ENCODE measurements at regions not wholly inside any gene's neighbourhood (a gene's known extent, or its start where the extent isn't known, plus 50 kb on each side); places are given as distances from the start of the nearest gene placed in this dataset.

DNA sequence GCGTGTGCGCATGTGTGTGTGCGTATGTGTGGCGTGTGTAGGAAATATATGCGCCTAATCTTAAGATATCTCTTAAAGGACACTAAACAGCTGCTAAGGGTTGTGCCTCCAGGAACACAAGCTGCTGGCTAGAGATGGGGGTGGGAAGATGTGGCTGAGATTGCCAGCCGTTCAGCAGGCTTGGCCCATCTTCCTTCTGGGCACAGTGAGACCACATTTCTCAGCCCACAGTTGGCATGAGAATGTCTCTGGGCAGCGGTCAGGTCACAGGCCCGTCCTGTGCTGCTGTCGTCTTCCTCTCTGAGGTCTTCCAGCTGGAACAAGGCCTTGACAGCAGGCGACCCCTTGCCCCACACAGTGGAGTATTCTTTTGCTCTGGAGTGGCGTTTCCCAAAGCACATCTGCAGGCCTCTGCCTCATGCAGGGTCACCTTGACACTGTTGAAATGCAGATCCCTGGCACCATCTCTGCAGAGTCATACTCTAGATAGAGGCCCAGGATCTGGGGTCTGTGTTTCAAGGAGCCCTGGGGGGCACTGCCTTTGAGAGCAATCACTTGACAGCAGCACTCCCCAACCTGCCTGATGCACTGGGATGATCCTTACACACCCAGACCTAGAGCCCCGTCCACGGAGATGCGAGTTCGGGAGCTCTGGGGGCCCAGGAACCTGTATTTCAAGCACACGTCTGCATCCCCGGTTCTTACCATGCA lies 335.5 kb upstream of the SFSWAP start:
- no peaks in the 10 kb centered on the region for H3K9me3 Mint-ChIP-seq
- intact Hi-C loops (cut with micrococcal nuclease) = no loop called here
- no peaks in the 10 kb centered on the region for H3K36me3 Mint-ChIP-seq
- Histone ChIP-seq H3K27me3 (ENCODE audit: insufficient read depth, low read length) (no peaks in the 10 kb centered on the region), H3K4me3 (ENCODE audit: low read length in 2 of 2) (no peak overlapping the region), H3K27ac (ENCODE audit: low read depth, low read length) (no peak overlapping the region), H3K9me3 (ENCODE audit: control insufficient read depth in 1 of 2, low read length in 2 of 2) (no peaks in the 10 kb centered on the region), H3K36me3 (ENCODE audit: insufficient read depth, low read length) (no peaks in the 10 kb centered on the region), H3K4me1 (ENCODE audit: insufficient read depth, low read length) (no peaks in the 10 kb centered on the region)
- H3K27ac Mint-ChIP-seq = no peak overlapping the region
- DNase-seq = no peak
- H3K27me3 Mint-ChIP-seq = peaks cover 0 to 2% of the 10 kb centered on the region in 2 donors
- H3K4me1 Mint-ChIP-seq = no peaks in the 10 kb centered on the region
- POLR2A ChIA-PET (ENCODE audit: partially characterized antibody) = no interaction called here
- CTCF ChIA-PET (ENCODE audit: partially characterized antibody) = no interaction called here
- H3K4me3 Mint-ChIP-seq = no peak overlapping the region

DNA sequence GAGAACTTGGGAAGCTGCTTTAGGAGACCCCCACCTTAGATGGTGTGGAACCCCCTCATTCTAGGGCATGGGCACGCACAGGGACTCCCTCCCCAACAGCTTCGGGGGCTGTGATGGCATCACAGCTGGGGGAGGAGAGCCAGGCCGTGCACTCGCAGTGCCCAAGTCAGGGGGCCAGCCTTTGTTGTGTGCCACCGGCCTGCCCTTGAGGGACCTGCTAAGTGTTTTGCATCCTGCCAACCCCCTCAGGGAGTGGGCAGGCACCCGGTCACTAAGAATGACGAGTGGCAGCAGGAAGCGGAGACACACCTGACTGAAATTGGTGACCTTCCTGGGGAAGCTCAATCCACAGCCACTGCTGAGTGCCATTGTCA lies 334.9 kb upstream of the SFSWAP start:
- Histone ChIP-seq H3K27me3 (ENCODE audit: insufficient read depth, low read length) (no peaks in the 10 kb centered on the region), H3K36me3 (ENCODE audit: insufficient read depth, low read length) (no peaks in the 10 kb centered on the region), H3K4me1 (ENCODE audit: insufficient read depth, low read length) (no peaks in the 10 kb centered on the region), H3K27ac (ENCODE audit: low read depth, low read length) (no peak overlapping the region), H3K9me3 (ENCODE audit: control insufficient read depth in 1 of 2, low read length in 2 of 2) (no peaks in the 10 kb centered on the region), H3K4me3 (ENCODE audit: low read length in 2 of 2) (no peak overlapping the region)
- intact Hi-C loops (cut with micrococcal nuclease) = no loop called here
- Mint-ChIP-seq H3K9me3 (no peaks in the 10 kb centered on the region), H3K4me1 (no peaks in the 10 kb centered on the region), H3K27me3 (peaks cover 0 to 2% of the 10 kb centered on the region in 2 donors), H3K27ac (no peak overlapping the region), H3K4me3 (no peak overlapping the region), H3K36me3 (no peaks in the 10 kb centered on the region)
- CTCF ChIA-PET (ENCODE audit: partially characterized antibody) = no interaction called here
- DNase-seq = no peak
- POLR2A ChIA-PET (ENCODE audit: partially characterized antibody) = no interaction called here

DNA sequence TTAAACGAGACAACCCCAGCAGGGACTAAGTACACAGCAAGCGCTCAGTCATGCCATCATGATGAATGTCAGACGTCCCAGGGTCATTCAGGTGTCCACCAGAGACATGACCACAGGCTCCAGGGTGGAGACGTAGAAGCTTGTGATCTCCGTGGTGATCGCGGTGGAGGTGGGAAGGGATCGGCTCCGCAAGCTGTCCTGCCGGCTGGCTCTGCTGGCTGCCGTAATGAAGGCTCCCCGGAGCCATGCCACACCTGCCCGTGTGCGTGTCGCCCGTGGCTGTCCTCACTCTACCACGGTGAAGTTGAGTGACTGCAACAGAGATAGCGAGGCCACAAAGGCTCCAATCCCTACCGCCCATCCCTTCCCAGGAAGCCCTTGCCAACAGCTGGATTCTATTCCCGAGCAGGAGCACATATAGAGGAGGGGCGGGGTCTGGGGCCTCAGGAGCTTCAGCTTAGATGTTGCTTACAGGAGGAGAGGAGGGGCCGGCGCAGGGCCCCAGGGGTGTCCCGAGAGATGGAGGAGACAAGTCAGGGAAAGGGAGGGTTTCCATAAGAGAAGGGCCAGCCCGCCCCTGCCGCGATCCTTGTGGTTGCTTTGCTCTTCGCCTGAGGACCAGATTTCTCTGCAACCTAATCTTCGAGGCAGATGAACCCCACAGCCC lies 332.6 kb upstream of the SFSWAP start:
- no peak overlapping the region for H3K4me3 ChIP-seq (ENCODE audit: low read length in 2 of 2)
- no peaks in the 10 kb centered on the region for H3K27me3 ChIP-seq (ENCODE audit: insufficient read depth, low read length)
- ChIA-PET POLR2A (ENCODE audit: partially characterized antibody) (no interaction called here), CTCF (ENCODE audit: partially characterized antibody) (no interaction called here)
- Mint-ChIP-seq H3K36me3 (no peaks in the 10 kb centered on the region), H3K9me3 (no peaks in the 10 kb centered on the region), H3K27ac (no peak overlapping the region), H3K4me3 (no peak overlapping the region), H3K4me1 (no peaks in the 10 kb centered on the region), H3K27me3 (peaks cover 2 to 3% of the 10 kb centered on the region in 2 donors)
- no peak for DNase-seq
- no peaks in the 10 kb centered on the region for H3K36me3 ChIP-seq (ENCODE audit: insufficient read depth, low read length)
- no peak overlapping the region for H3K27ac ChIP-seq (ENCODE audit: low read depth, low read length)
- no peaks in the 10 kb centered on the region for H3K4me1 ChIP-seq (ENCODE audit: insufficient read depth, low read length)
- intact Hi-C loops (cut with micrococcal nuclease) = no loop called here
- no peaks in the 10 kb centered on the region for H3K9me3 ChIP-seq (ENCODE audit: control insufficient read depth in 1 of 2, low read length in 2 of 2)

DNA sequence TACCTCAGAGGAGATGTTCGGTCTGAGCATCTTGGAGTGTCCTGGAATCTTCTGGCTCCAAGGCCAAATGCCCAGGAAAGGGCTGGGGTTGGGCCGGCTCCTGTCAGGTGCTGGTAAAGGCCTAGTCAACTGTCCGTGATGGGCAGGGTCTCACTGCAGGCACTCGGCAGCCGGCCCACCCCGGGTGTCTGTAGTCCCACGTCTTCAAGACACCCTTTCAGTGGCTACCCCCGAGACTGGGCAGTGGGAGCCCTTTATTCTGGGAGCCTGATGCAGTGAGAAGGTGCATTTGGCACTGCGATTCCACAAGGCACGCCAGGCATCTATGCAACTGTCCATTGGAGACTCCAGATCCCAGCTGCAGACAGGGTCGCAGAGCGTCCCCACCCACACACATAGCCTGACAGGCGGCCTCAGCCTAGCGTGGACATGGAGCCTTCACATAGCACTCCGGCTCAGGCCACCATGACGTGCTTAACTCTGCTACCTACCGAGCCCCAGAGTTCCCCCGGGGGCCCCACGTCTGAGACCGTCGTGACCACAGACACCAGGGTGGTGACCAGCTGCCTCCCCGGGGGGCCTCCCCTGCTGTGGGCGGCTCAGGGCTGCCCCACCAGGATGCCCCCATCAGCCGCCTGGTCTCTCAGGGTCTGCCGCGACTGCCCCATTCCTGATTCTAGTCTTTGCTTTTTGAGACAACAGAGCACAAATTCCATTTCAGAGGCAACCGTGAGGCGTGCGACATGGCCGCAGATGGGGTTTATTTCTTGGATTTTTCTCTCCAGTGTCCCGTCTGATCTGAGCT lies 331.8 kb upstream of the SFSWAP start:
- no peaks in the 10 kb centered on the region for H3K36me3 ChIP-seq (ENCODE audit: insufficient read depth, low read length)
- Mint-ChIP-seq H3K27me3 (peaks cover 2 to 3% of the 10 kb centered on the region in 2 donors), H3K4me1 (no peaks in the 10 kb centered on the region), H3K36me3 (no peaks in the 10 kb centered on the region), H3K4me3 (no peak overlapping the region), H3K27ac (no peak overlapping the region), H3K9me3 (no peaks in the 10 kb centered on the region)
- POLR2A ChIA-PET (ENCODE audit: partially characterized antibody) = no interaction called here
- intact Hi-C loops (cut with micrococcal nuclease) = no loop called here
- CTCF ChIA-PET (ENCODE audit: partially characterized antibody) = no interaction called here
- H3K9me3 ChIP-seq (ENCODE audit: control insufficient read depth in 1 of 2, low read length in 2 of 2) = no peaks in the 10 kb centered on the region
- no peaks in the 10 kb centered on the region for H3K27me3 ChIP-seq (ENCODE audit: insufficient read depth, low read length)
- no peak overlapping the region for H3K4me3 ChIP-seq (ENCODE audit: low read length in 2 of 2)
- H3K4me1 ChIP-seq (ENCODE audit: insufficient read depth, low read length) = no peaks in the 10 kb centered on the region
- DNase-seq = no peak
- H3K27ac ChIP-seq (ENCODE audit: low read depth, low read length) = no peak overlapping the region

DNA sequence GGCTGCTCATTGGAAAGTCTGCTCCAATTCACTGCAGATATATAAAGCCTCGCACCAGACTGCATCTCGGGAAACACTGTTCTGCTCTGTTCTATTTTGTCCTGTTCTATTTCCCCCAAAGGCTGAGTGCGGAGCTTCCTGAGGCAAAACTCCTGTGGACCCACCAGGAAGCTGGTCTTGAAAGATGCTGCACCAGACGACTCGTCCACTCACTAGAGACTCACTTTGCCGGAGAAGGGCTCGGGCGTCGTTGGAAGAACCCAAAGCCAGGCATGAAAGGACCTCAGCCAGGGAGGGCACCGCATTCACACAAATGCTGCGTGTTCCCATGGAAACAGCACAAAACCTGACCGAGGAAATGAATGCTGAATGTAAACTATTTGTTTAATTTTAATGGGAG lies 331.2 kb upstream of the SFSWAP start:
- Mint-ChIP-seq H3K27ac (no peak overlapping the region), H3K36me3 (no peaks in the 10 kb centered on the region), H3K27me3 (peaks cover 2 to 3% of the 10 kb centered on the region in 2 donors), H3K4me3 (peak overlapping the region in 1 of 8 donors; percentile 73), H3K9me3 (no peaks in the 10 kb centered on the region), H3K4me1 (no peaks in the 10 kb centered on the region)
- ChIA-PET POLR2A (ENCODE audit: partially characterized antibody) (no interaction called here), CTCF (ENCODE audit: partially characterized antibody) (no interaction called here)
- Histone ChIP-seq H3K9me3 (ENCODE audit: control insufficient read depth in 1 of 2, low read length in 2 of 2) (no peaks in the 10 kb centered on the region), H3K36me3 (ENCODE audit: insufficient read depth, low read length) (no peaks in the 10 kb centered on the region), H3K4me1 (ENCODE audit: insufficient read depth, low read length) (no peaks in the 10 kb centered on the region), H3K27me3 (ENCODE audit: insufficient read depth, low read length) (no peaks in the 10 kb centered on the region), H3K27ac (ENCODE audit: low read depth, low read length) (no peak overlapping the region), H3K4me3 (ENCODE audit: low read length in 2 of 2) (no peak overlapping the region)
- intact Hi-C loops (cut with micrococcal nuclease) = no loop called here
- DNase-seq = no peak

DNA sequence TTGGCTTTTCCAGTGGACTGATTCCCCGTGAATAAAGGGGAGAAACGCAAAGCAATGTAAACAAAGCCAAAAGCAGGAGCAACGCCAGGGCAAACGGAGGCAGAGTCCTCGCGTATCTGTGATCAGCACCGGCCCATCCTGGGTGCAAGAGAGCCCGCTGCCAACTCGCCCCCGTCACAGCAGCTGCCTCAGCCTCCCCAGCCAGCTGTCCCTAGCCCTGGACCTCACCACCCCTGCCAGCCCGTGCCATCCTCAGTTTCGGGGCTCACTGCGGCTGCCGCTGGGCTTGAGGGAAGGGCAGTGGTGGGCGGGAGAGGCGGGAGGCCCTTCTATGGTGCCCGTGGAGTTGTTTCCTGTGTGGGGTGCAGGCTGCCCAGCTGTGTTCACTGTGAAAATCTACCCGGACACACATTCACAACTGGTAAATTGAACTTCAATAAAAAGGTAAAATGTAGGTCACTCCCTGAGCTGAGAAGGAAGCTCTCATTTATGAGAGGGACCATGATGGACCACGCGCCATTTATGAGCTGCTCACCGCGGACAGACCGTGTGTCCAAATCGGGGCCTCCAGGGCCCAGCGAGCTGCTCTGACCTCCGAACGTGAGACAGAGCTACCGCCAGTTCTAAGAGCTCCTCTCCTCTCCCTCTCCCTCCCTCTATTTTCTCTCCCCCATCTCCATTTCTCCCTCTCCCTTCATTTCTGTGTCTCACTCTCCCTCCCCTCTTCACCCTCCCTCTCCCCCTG lies 330.5 kb upstream of the SFSWAP start:
- peaks cover 2 to 3% of the 10 kb centered on the region in 2 donors for H3K27me3 Mint-ChIP-seq
- intact Hi-C loops (cut with micrococcal nuclease) = no loop called here
- H3K27me3 ChIP-seq (ENCODE audit: insufficient read depth, low read length) = no peaks in the 10 kb centered on the region
- H3K36me3 Mint-ChIP-seq = no peaks in the 10 kb centered on the region
- no peaks in the 10 kb centered on the region for H3K9me3 Mint-ChIP-seq
- H3K4me1 ChIP-seq (ENCODE audit: insufficient read depth, low read length) = no peaks in the 10 kb centered on the region
- no peak overlapping the region for H3K27ac Mint-ChIP-seq
- no peak overlapping the region for H3K27ac ChIP-seq (ENCODE audit: low read depth, low read length)
- no peak for DNase-seq
- H3K4me1 Mint-ChIP-seq = no peaks in the 10 kb centered on the region
- H3K4me3 ChIP-seq (ENCODE audit: low read length in 2 of 2) = no peak overlapping the region
- no peaks in the 10 kb centered on the region for H3K9me3 ChIP-seq (ENCODE audit: control insufficient read depth in 1 of 2, low read length in 2 of 2)
- ChIA-PET CTCF (ENCODE audit: partially characterized antibody) (no interaction called here), POLR2A (ENCODE audit: partially characterized antibody) (no interaction called here)
- no peaks in the 10 kb centered on the region for H3K36me3 ChIP-seq (ENCODE audit: insufficient read depth, low read length)
- H3K4me3 Mint-ChIP-seq = no peak overlapping the region

DNA sequence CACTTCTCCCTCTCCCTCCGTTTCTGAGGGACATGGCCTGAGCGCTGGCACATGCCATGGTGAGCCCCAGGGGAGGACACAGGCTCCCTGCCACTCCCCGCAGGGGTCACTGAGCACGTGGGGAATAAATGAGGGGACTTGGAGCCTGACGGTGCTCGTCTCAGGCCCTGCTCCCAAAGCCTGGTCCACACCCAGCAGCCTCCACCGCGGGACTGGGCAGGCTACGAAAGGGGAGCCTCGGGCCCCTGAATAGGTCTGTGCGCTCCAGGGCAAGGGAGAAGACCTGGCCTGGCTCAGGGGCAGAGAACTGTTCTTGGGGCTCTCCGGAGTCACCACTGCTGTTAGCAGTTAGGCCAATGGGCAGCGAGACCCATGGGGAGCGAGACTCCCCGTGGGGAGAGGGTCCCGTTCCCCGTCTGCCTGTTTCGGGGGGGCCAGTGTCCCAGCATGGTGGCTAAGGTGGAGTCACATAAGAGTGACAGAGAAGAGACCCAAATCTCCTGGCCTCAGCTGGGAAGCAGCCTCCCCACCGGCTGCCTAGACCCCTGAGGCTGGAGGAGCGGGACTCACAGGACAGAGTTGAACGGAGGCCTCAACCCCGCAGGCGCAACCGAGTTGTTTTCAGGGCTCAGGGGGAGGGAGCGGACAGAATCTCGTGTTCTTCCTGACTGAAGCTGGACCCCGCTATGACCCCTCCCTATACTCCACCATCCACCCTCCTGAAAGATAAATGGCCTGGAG lies 329.8 kb upstream of the SFSWAP start:
- Histone ChIP-seq H3K27me3 (ENCODE audit: insufficient read depth, low read length) (no peaks in the 10 kb centered on the region), H3K27ac (ENCODE audit: low read depth, low read length) (no peak overlapping the region), H3K36me3 (ENCODE audit: insufficient read depth, low read length) (no peaks in the 10 kb centered on the region), H3K4me1 (ENCODE audit: insufficient read depth, low read length) (no peaks in the 10 kb centered on the region), H3K9me3 (ENCODE audit: control insufficient read depth in 1 of 2, low read length in 2 of 2) (no peaks in the 10 kb centered on the region), H3K4me3 (ENCODE audit: low read length in 2 of 2) (no peak overlapping the region)
- H3K4me1 Mint-ChIP-seq = no peaks in the 10 kb centered on the region
- peaks cover 2 to 3% of the 10 kb centered on the region in 2 donors for H3K27me3 Mint-ChIP-seq
- no peak overlapping the region for H3K4me3 Mint-ChIP-seq
- no peak overlapping the region for H3K27ac Mint-ChIP-seq
- H3K9me3 Mint-ChIP-seq = no peaks in the 10 kb centered on the region
- POLR2A ChIA-PET (ENCODE audit: partially characterized antibody) = no interaction called here
- no peak for DNase-seq
- no peaks in the 10 kb centered on the region for H3K36me3 Mint-ChIP-seq
- intact Hi-C loops (cut with micrococcal nuclease) = no loop called here
- CTCF ChIA-PET (ENCODE audit: partially characterized antibody) = no interaction called here

Measured in CD4-positive, alpha-beta memory T cell (primary cell).